HepG2 (cell line): ENCODE measurements at regions not wholly inside any gene's neighbourhood (a gene's known extent, or its start where the extent isn't known, plus 50 kb on each side); places are given as distances from the start of the nearest gene placed in this dataset.

Source experiments
- ATF1 ChIP-seq: IDR thresholded peaks from 2 replicates; pipeline ENCODE4 v1.6.1; 2016; ENCODE audit warnings: mild to moderate bottlenecking, control low read depth
- DNMT3B ChIP-seq: conservative IDR thresholded peaks from 2 replicates; pipeline ENCODE4 v1.6.1; 2016; ENCODE audit warnings: missing biosample characterization, control low read depth
- GZF1 ChIP-seq: sonication (generic); formaldehyde crosslinking; IDR thresholded peaks from 2 replicates; pipeline ENCODE4 v1.5.1; 2020; ENCODE audit warnings: mild to moderate bottlenecking, missing genetic modification reagents
- HMG20A ChIP-seq: IDR thresholded peaks from 2 replicates; pipeline ENCODE4 v1.6.1; 2016; ENCODE audit warnings: borderline replicate concordance
- KAT8 ChIP-seq: IDR thresholded peaks from 2 replicates; pipeline ENCODE4 v1.6.1; 2016; ENCODE audit warnings: missing genetic modification reagents, missing compliant biosample characterization
- PCBP2 ChIP-seq: fragments of 200-400 bp; formaldehyde crosslinking; optimal IDR thresholded peaks from 2 replicates; pipeline ENCODE3; 2018; ENCODE audit warnings: low read length, low read depth; ENCODE audit not compliant: poor library complexity, severe bottlenecking
- RAD21 ChIP-seq: fragments of 450-650 bp; formaldehyde crosslinking; IDR thresholded peaks from 2 replicates; pipeline ENCODE4 v1.5.0; 2020; ENCODE audit warnings: mild to moderate bottlenecking
- RBFOX2 ChIP-seq: fragments of 200-400 bp; formaldehyde crosslinking; IDR thresholded peaks from 2 replicates; pipeline ENCODE4 v1.6.1; 2017; ENCODE audit warnings: low read depth, mild to moderate bottlenecking, low read length
- RXRA ChIP-seq: sonication (generic); formaldehyde crosslinking; IDR thresholded peaks from 2 replicates; pipeline ENCODE4 v1.5.1; 2020; ENCODE audit warnings: missing genetic modification reagents
- SOX6 ChIP-seq, 2 experiments: fragments of 450-650 bp in 1 of 2; sonication (generic) in 1 of 2; formaldehyde crosslinking in 1 of 2; IDR thresholded peaks; 2 replicates each; pipeline versions ENCODE4 v1.4.0 to v1.6.1; 2017 to 2020; ENCODE audit warnings: antibody characterized with exemption in 1 of 2, mild to moderate bottlenecking in 1 of 2, missing genetic modification reagents in 1 of 2
- SRSF4 ChIP-seq: fragments of 200-400 bp; formaldehyde crosslinking; IDR thresholded peaks from one replicate; pipeline ENCODE4 v1.6.1; 2018; ENCODE audit warnings: mild to moderate bottlenecking, low read depth, low read length, moderate library complexity; ENCODE audit not compliant: poor library complexity, severe bottlenecking
- YEATS2 ChIP-seq: sonication (generic); formaldehyde crosslinking; IDR thresholded peaks from 2 replicates; pipeline ENCODE4 v1.4.0; 2020; ENCODE audit warnings: missing genetic modification reagents, borderline replicate concordance
- ZFP36L2 ChIP-seq: sonication (generic); formaldehyde crosslinking; IDR thresholded peaks from 2 replicates; pipeline ENCODE4 v1.4.0; 2020; ENCODE audit warnings: missing genetic modification reagents
- ZNF281 ChIP-seq: sonication (generic); formaldehyde crosslinking; IDR thresholded peaks from 2 replicates; pipeline ENCODE4 v1.4.0; 2020; ENCODE audit warnings: missing genetic modification reagents, borderline replicate concordance
- ZNF512 ChIP-seq: sonication (generic); formaldehyde crosslinking; IDR thresholded peaks from 2 replicates; pipeline ENCODE4 v1.4.0; 2020; ENCODE audit warnings: mild to moderate bottlenecking, missing genetic modification reagents
- ZNF543 ChIP-seq: sonication (generic); formaldehyde crosslinking; IDR thresholded peaks from 2 replicates; pipeline ENCODE4 v1.4.0; 2020; ENCODE audit warnings: mild to moderate bottlenecking, missing genetic modification reagents
- ZNF674 ChIP-seq: sonication (generic); formaldehyde crosslinking; IDR thresholded peaks from 2 replicates; pipeline ENCODE4 v1.5.0; 2020; ENCODE audit warnings: low read depth, mild to moderate bottlenecking, missing genetic modification reagents
- ZNF775 ChIP-seq: sonication (generic); formaldehyde crosslinking; IDR thresholded peaks from 2 replicates; pipeline ENCODE4 v1.4.0; 2020; ENCODE audit warnings: missing genetic modification reagents, mild to moderate bottlenecking, moderate library complexity, borderline replicate concordance
- TF ChIP-seq, protein P1 (sequence below): sonication (generic); formaldehyde crosslinking; IDR thresholded peaks from 2 replicates; pipeline ENCODE4 v1.8.1; 2022; ENCODE audit warnings: low read depth, mild to moderate bottlenecking, missing genetic modification reagents
- TF ChIP-seq, protein P2 (sequence below): sonication (generic); formaldehyde crosslinking; IDR thresholded peaks from 2 replicates; pipeline ENCODE4 v1.4.0; 2020; ENCODE audit warnings: missing genetic modification reagents

- no peak for TF ChIP-seq RXRA
- TF ChIP-seq ZNF281 (CRISPR knock-in tag), result no peak
- no peak for TF ChIP-seq RAD21 (CRISPR knock-in tag)
- no peak for TF ChIP-seq PCBP2
- no peak for TF ChIP-seq DNMT3B (CRISPR knock-in tag)
- TF ChIP-seq ZNF543 (CRISPR knock-in tag), result peak; percentile 98
- no peak for TF ChIP-seq ZNF512
- TF ChIP-seq, protein P1, sequence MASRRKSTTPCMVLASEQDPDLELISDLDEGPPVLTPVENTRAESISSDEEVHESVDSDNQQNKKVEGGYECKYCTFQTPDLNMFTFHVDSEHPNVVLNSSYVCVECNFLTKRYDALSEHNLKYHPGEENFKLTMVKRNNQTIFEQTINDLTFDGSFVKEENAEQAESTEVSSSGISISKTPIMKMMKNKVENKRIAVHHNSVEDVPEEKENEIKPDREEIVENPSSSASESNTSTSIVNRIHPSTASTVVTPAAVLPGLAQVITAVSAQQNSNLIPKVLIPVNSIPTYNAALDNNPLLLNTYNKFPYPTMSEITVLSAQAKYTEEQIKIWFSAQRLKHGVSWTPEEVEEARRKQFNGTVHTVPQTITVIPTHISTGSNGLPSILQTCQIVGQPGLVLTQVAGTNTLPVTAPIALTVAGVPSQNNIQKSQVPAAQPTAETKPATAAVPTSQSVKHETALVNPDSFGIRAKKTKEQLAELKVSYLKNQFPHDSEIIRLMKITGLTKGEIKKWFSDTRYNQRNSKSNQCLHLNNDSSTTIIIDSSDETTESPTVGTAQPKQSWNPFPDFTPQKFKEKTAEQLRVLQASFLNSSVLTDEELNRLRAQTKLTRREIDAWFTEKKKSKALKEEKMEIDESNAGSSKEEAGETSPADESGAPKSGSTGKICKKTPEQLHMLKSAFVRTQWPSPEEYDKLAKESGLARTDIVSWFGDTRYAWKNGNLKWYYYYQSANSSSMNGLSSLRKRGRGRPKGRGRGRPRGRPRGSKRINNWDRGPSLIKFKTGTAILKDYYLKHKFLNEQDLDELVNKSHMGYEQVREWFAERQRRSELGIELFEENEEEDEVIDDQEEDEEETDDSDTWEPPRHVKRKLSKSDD (CRISPR knock-in tag), result no peak
- TF ChIP-seq GZF1 (CRISPR knock-in tag), result no peak
- TF ChIP-seq HMG20A, result no peak
- TF ChIP-seq YEATS2 (CRISPR knock-in tag), result no peak
- no peak for TF ChIP-seq ATF1 (CRISPR knock-in tag)
- no peak for TF ChIP-seq ZNF674 (CRISPR knock-in tag)
- TF ChIP-seq, protein P2, sequence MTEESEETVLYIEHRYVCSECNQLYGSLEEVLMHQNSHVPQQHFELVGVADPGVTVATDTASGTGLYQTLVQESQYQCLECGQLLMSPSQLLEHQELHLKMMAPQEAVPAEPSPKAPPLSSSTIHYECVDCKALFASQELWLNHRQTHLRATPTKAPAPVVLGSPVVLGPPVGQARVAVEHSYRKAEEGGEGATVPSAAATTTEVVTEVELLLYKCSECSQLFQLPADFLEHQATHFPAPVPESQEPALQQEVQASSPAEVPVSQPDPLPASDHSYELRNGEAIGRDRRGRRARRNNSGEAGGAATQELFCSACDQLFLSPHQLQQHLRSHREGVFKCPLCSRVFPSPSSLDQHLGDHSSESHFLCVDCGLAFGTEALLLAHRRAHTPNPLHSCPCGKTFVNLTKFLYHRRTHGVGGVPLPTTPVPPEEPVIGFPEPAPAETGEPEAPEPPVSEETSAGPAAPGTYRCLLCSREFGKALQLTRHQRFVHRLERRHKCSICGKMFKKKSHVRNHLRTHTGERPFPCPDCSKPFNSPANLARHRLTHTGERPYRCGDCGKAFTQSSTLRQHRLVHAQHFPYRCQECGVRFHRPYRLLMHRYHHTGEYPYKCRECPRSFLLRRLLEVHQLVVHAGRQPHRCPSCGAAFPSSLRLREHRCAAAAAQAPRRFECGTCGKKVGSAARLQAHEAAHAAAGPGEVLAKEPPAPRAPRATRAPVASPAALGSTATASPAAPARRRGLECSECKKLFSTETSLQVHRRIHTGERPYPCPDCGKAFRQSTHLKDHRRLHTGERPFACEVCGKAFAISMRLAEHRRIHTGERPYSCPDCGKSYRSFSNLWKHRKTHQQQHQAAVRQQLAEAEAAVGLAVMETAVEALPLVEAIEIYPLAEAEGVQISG (CRISPR knock-in tag), result no peak
- TF ChIP-seq KAT8 (CRISPR knock-in tag), result no peak
- peak; percentile 29; the same call in 1 of the 2 replicates for TF ChIP-seq RBFOX2
- TF ChIP-seq ZFP36L2 (CRISPR knock-in tag), result no peak
- no peak for TF ChIP-seq SRSF4
- TF ChIP-seq SOX6 (IDR thresholded peaks at IDR 0.05), result no peak
- TF ChIP-seq SOX6 (CRISPR knock-in tag; IDR thresholded peaks at IDR 0.05), result 0 out of 2 replicates have a peak, but pooled peaks have one; percentile 33
- no peak for TF ChIP-seq ZNF775 (CRISPR knock-in tag)
These were observed 69.2 kb downstream of the GOLGA8B start (continued) for GRCh38 chr15:34514251-34514670.
